Embryonic facial prominence (tissue), 1 donor: ENCODE measurements at regions not wholly inside any gene's neighbourhood (a gene's known extent, or its start where the extent isn't known, plus 50 kb on each side); places are given as distances from the start of the nearest gene placed in this dataset.
"Not testable (repeated sequence)": the region's sequence is repeated elsewhere in the genome, so short reads cannot be mapped to it uniquely, and the experiment has no call there.

Experiments used
- DNase-seq: peaks from one replicate; pipeline ENCODE4 v3.0.0-alpha.2; 2016; ENCODE audit errors: extremely low spot score

GRCh38 chr2:84288293-84288692 lies 170.8 kb downstream of the SUCLG1 start:
- no peak for DNase-seq

- no peak for DNase-seq
Measured at GRCh38 chr2:84286878-84287277, 172.2 kb downstream of the SUCLG1 start.

- DNase-seq: no peak
Measured at GRCh38 chr2:84285056-84285747, 173.9 kb downstream of the SUCLG1 start.

- no peak for DNase-seq
Measured at GRCh38 chr2:84283506-84283905, 175.6 kb downstream of the SUCLG1 start.

GRCh38 chr2:84281510-84281909 lies 177.6 kb downstream of the SUCLG1 start:
- DNase-seq: no peak

- no peak for DNase-seq
Measured at GRCh38 chr2:84280873-84281272, 178.2 kb downstream of the SUCLG1 start.

- DNase-seq: no peak
Measured at GRCh38 chr2:84278386-84278785, 180.7 kb downstream of the SUCLG1 start.

GRCh38 chr2:84276590-84277255 lies 182.4 kb downstream of the SUCLG1 start:
- DNase-seq: no peak

GRCh38 chr2:84273406-84273805 lies 185.7 kb downstream of the SUCLG1 start:
- DNase-seq: no peak

- no peak for DNase-seq
Measured at GRCh38 chr2:84271977-84272376, 187.1 kb downstream of the SUCLG1 start.

- no peak for DNase-seq
Measured at GRCh38 chr2:84257831-84258230, 201.2 kb downstream of the SUCLG1 start.

GRCh38 chr2:84251651-84252302 lies 207.3 kb downstream of the SUCLG1 start:
- no peak for DNase-seq

- no peak for DNase-seq
Measured at GRCh38 chr2:84249140-84249539, 209.9 kb downstream of the SUCLG1 start.

- no peak for DNase-seq
Measured at GRCh38 chr2:84247532-84247931, 211.5 kb downstream of the SUCLG1 start.

- no peak for DNase-seq
Measured at GRCh38 chr2:84243788-84244733, 215.0 kb downstream of the SUCLG1 start.

- no peak for DNase-seq
Measured at GRCh38 chr2:84238907-84239306, 220.2 kb downstream of the SUCLG1 start.

- no peak for DNase-seq
Measured at GRCh38 chr2:84236288-84236687, 222.8 kb downstream of the SUCLG1 start.

GRCh38 chr2:84234103-84234502 lies 225.0 kb downstream of the SUCLG1 start:
- DNase-seq: no peak

GRCh38 chr2:84231478-84231877 lies 227.6 kb downstream of the SUCLG1 start:
- DNase-seq: no peak

GRCh38 chr2:84224121-84224520 lies 235.0 kb downstream of the SUCLG1 start:
- no peak for DNase-seq

- DNase-seq: no peak
Measured at GRCh38 chr2:84223191-84223590, 235.9 kb downstream of the SUCLG1 start.

GRCh38 chr2:84221102-84221501 lies 238.0 kb downstream of the SUCLG1 start:
- DNase-seq: not testable (repeated sequence)
